Hepatocyte (in vitro differentiated cells): ENCODE measurements at regions not wholly inside any gene's neighbourhood (a gene's known extent, or its start where the extent isn't known, plus 50 kb on each side); places are given as distances from the start of the nearest gene placed in this dataset.
A peak's percentile ranks its signal among the peaks of the same experiment; 100 is the strongest.

Source experiments
- DNase-seq: peaks from one replicate; pipeline ENCODE4 v3.0.0-alpha.2; 2016; ENCODE audit warnings: low spot score
- H2AFZ ChIP-seq: fragments of 200-600 bp; sonication (generic); 2 replicates; pipeline ENCODE4 v1.6.0; 2016; ENCODE audit warnings: antibody characterized with exemption, mild to moderate bottlenecking
- H3K27ac ChIP-seq: fragments of 200-600 bp; sonication (generic); 2 replicates; pipeline ENCODE4 v1.5.1; 2016; ENCODE audit warnings: mild to moderate bottlenecking
- H3K27me3 ChIP-seq: fragments of 200-600 bp; sonication (generic); 2 replicates; pipeline ENCODE4 v1.6.1; 2016
- H3K36me3 ChIP-seq: fragments of 200-600 bp; sonication (generic); replicated peaks from 2 replicates; pipeline ENCODE4 v1.5.1; 2016; ENCODE audit warnings: low read depth; ENCODE audit not compliant: insufficient read depth
- H3K4me1 ChIP-seq: fragments of 200-600 bp; sonication (generic); 2 replicates; pipeline ENCODE4 v1.5.1; 2016; ENCODE audit warnings: mild to moderate bottlenecking, moderate library complexity; ENCODE audit not compliant: insufficient read depth
- H3K4me2 ChIP-seq: fragments of 200-600 bp; sonication (generic); 2 replicates; pipeline ENCODE4 v1.6.0; 2016
- H3K4me3 ChIP-seq: fragments of 200-600 bp; sonication (generic); 2 replicates; pipeline ENCODE4 v1.5.1; 2016; ENCODE audit warnings: mild to moderate bottlenecking
- H3K79me2 ChIP-seq: fragments of 200-600 bp; sonication (generic); 2 replicates; pipeline ENCODE4 v1.6.0; 2017; ENCODE audit warnings: mild to moderate bottlenecking
- H3K9me2 ChIP-seq: fragments of 200-600 bp; sonication (generic); replicated peaks from 2 replicates; pipeline ENCODE4 v1.6.0; 2017; ENCODE audit warnings: mild to moderate bottlenecking; ENCODE audit not compliant: insufficient read depth
- H3K9me3 ChIP-seq: fragments of 200-600 bp; sonication (generic); 2 replicates; pipeline ENCODE4 v1.5.1; 2016; ENCODE audit warnings: low read depth, mild to moderate bottlenecking
- H4K20me1 ChIP-seq: fragments of 200-600 bp; sonication (generic); 2 replicates; pipeline ENCODE4 v1.6.0; 2016; ENCODE audit warnings: mild to moderate bottlenecking; ENCODE audit not compliant: insufficient read depth, poor library complexity, severe bottlenecking
- CTCF ChIP-seq: fragments of 200-600 bp; sonication (generic); IDR thresholded peaks from 2 replicates; pipeline ENCODE4 v1.5.1; 2016; ENCODE audit warnings: antibody characterized with exemption, mild to moderate bottlenecking; ENCODE audit not compliant: poor library complexity
- EZH2 ChIP-seq: fragments of 200-600 bp; sonication (generic); IDR thresholded peaks from 2 replicates; pipeline ENCODE4 v1.6.1; 2016; ENCODE audit warnings: antibody characterized with exemption, mild to moderate bottlenecking, borderline replicate concordance
- EZH2phosphoT487 ChIP-seq: fragments of 200-600 bp; sonication (generic); IDR thresholded peaks from one replicate; pipeline ENCODE4 v1.6.1; 2018; ENCODE audit warnings: antibody characterized with exemption, mild to moderate bottlenecking, low read depth, moderate library complexity; ENCODE audit not compliant: unreplicated experiment, severe bottlenecking
- WGBS: methylation state at CpG from one replicate; pipeline ENCODE4 v1.1.6; 2016; ENCODE audit warnings: low lambda C conversion rate; ENCODE audit errors: missing lambda C conversion rate; 5-methylcytosine and 5-hydroxymethylcytosine counted together

GRCh38 chr1:232153652-232154051 is 476.3 kb downstream of the SIPA1L2 start:
- TF ChIP-seq CTCF: no peak
- TF ChIP-seq EZH2phosphoT487: no peak
- TF ChIP-seq EZH2: no peak
- Histone ChIP-seq H3K9me2 (no peaks in the 10 kb centered on the region), H3K27me3 (no peaks in the 10 kb centered on the region), H3K4me2 (no peak overlapping the region), H3K79me2 (no peaks in the 10 kb centered on the region), H3K9me3 (peaks cover 3% of the 10 kb centered on the region), H4K20me1 (no peaks in the 10 kb centered on the region), H2AFZ (no peak overlapping the region), H3K27ac (no peak overlapping the region), H3K4me3 (no peak overlapping the region), H3K36me3 (no peaks in the 10 kb centered on the region), H3K4me1 (no peaks in the 10 kb centered on the region)
- no peak for DNase-seq

- Histone ChIP-seq H3K4me3 (no peak overlapping the region), H2AFZ (no peak overlapping the region), H3K36me3 (no peaks in the 10 kb centered on the region), H3K9me2 (no peaks in the 10 kb centered on the region), H3K27me3 (no peaks in the 10 kb centered on the region), H3K4me2 (no peak overlapping the region), H4K20me1 (no peaks in the 10 kb centered on the region), H3K79me2 (no peaks in the 10 kb centered on the region), H3K4me1 (no peaks in the 10 kb centered on the region), H3K9me3 (no peaks in the 10 kb centered on the region), H3K27ac (no peak overlapping the region)
- no peak for DNase-seq
- WGBS: 79% methylated on average over 8 of the region's 8 CpGs
- TF ChIP-seq EZH2phosphoT487: no peak
These were observed 479.0 kb downstream of the SIPA1L2 start for GRCh38 chr1:232150770-232151548.

- WGBS: 54% methylated on average over 9 of the region's 9 CpGs
- Histone ChIP-seq H4K20me1 (no peaks in the 10 kb centered on the region), H3K4me1 (no peaks in the 10 kb centered on the region), H3K9me2 (no peaks in the 10 kb centered on the region), H3K27ac (no peak overlapping the region), H3K36me3 (no peaks in the 10 kb centered on the region), H3K9me3 (no peaks in the 10 kb centered on the region), H3K79me2 (no peaks in the 10 kb centered on the region), H2AFZ (no peak overlapping the region), H3K27me3 (no peaks in the 10 kb centered on the region), H3K4me2 (peak overlapping the region; percentile 16), H3K4me3 (no peak overlapping the region)
- DNase-seq: no peak
- TF ChIP-seq EZH2: no peak
- no peak for TF ChIP-seq EZH2phosphoT487
- TF ChIP-seq CTCF: no peak
These were observed 480.4 kb downstream of the SIPA1L2 start for GRCh38 chr1:232149287-232150201.

- 71% methylated on average over 2 of the region's 2 CpGs for WGBS
- no peaks in the 10 kb centered on the region for H3K79me2 ChIP-seq
- H3K27me3 ChIP-seq: no peaks in the 10 kb centered on the region
- H3K9me3 ChIP-seq: no peaks in the 10 kb centered on the region
- H3K36me3 ChIP-seq: no peaks in the 10 kb centered on the region
- H2AFZ ChIP-seq: no peak overlapping the region
- H3K4me3 ChIP-seq: no peak overlapping the region
- no peaks in the 10 kb centered on the region for H4K20me1 ChIP-seq
- no peak for TF ChIP-seq CTCF
- no peak for DNase-seq
- no peaks in the 10 kb centered on the region for H3K9me2 ChIP-seq
- H3K4me2 ChIP-seq: no peak overlapping the region
- no peak overlapping the region for H3K27ac ChIP-seq
- H3K4me1 ChIP-seq: peaks cover 11% of the 10 kb centered on the region
These were observed 482.7 kb downstream of the SIPA1L2 start for GRCh38 chr1:232147215-232147614.
